UCSD-AML1 (cell line): ENCODE measurements at regions not wholly inside any gene's neighbourhood (a gene's known extent, or its start where the extent isn't known, plus 50 kb on each side); places are given as distances from the start of the nearest gene placed in this dataset.

Experiments
- DNase-seq: peaks from one replicate; lab custom pipeline; 2025; ENCODE audit not compliant: unreplicated experiment; lab: John Stamatoyannopoulos, UW

DNA sequence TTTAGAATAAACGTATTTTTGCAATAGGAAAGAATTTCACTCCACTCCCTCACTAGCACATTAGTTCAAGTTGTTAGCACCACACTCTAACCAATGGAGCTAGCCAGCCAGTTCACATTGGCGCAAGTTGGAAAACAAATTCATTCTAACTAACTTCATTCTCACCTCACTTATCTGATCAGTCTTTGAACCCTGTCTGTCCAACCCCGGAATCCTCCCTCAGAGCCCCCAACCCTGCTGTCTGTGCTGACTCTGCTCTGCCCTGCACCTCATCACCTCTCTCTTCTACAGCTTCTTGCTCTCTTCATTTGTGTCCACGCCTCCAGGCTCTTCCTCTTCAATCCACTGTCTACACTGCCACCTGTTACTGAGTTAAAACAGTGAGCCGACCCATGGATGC, 356.5 kb downstream of the IRS1 start:
- DNase-seq, result no peak

DNA sequence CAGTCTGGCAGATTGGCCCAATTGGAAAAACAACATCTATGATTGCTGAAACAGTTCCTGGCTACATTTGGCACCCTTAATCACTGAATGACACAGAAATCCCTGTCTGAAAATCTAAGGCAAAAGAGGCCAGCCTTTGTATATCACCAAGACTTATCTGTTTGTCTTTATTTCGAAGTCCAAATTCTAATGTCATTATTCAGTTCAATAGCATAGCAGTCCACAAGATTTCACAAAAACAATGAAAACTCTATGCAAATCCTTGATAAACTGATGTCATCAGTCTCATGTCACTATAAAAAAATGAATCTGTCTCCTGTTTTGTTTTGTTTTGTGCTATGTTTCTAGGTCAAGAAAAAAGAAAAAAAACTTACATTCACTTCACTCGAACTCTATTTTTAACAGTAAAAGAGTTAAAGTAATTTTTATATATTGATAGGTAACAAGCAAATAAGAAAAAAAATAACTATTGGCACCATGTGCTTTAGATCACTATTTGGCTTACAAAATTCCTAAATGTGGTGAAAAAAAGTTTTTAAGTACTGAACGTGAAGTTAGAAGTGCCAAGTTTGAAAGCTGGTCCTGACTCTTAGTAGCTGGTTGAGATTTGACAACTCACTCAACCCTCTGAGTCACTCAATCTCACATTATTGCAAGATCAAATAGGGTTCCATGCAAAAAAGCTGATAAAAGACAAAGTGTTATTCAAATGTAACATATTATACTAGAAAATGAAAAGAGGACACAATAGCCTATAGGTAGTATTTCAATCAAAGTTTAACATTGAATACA, 359.3 kb downstream of the IRS1 start:
- DNase-seq, result no peak

DNA sequence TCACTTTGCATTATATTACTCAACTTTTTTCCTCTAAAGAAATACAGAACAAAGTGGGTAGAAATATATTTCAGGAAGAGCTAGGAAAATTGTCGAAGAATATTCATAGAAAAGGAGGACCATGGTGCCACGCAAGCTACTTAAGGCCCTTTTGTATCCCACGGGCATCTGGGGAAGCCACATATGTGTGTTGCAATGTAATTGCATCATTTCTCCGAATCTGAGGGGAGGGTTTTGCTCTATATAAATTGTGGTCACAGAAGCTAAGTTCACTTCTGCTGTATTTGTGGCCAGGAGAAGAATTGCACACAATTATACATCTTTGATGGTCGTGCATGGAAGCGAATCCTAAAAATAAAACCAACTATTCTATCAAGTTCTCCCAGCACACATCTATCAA, 360.3 kb downstream of the IRS1 start:
- no peak for DNase-seq

GRCh38 chr2:226435146-226435545, 364.5 kb downstream of the IRS1 start:
- DNase-seq, result no peak

GRCh38 chr2:226434702-226435101, 364.9 kb downstream of the IRS1 start:
- DNase-seq, result no peak

DNA sequence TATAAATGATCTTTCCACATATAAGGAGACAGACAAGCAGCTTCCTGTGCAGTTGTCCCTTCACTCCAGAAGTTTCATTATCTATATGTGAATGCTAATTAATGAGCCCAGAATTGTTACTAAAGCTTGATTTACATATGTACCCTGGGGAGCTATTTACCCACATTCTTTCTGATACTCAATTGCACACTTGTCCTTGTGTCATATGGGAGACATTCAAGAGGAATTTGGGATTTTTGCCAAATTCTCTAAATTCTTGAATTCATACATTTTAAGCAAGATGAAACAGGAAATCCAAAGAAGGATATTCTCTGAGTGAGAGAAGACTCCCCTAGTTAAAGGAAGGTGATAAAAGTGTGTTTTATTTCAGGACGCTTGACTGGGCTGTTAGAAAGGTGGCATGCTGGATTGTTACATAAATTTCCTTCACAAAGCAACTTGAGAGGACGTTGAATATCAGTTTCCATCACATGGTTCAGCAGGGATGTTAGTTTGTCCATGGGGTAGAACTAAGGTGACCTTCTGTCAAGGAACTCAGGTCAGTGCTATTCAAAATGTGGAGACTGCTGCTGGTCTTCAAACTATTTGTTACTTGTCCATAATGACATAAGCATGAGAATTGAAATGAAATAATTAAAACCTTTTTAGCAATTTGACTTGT, 368.2 kb downstream of the IRS1 start:
- DNase-seq, result no peak

GRCh38 chr2:226429476-226429875, 370.1 kb downstream of the IRS1 start:
- DNase-seq, result no peak

GRCh38 chr2:226427538-226428307, 371.9 kb downstream of the IRS1 start:
- DNase-seq, result no peak

- no peak for DNase-seq
Measured at GRCh38 chr2:226426292-226426736, 373.3 kb downstream of the IRS1 start.

DNA sequence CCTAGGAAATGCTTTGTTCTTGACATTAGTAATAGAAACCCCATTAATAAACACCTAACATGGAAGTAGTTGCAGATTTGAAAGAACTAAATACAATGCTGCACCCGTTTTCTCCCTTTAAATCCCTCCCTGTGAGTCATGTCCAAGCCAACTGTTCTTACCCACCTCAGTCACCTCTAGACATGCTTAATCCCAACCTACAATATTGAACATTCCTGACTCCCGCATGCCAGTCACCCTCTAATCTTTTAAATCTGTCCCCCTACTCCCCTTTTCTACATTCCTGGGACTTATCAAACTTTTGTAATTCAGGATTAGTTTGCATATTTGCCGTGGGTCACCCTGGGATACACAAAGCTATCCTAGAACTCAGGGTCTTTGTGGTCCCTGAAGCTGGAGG, 374.6 kb downstream of the IRS1 start:
- no peak for DNase-seq

GRCh38 chr2:226423498-226423960, 376.1 kb downstream of the IRS1 start:
- peak; percentile 14 for DNase-seq

- DNase-seq, result no peak
Measured at GRCh38 chr2:226420646-226421045, 379.0 kb downstream of the IRS1 start.

GRCh38 chr2:226418521-226418920, 381.1 kb downstream of the IRS1 start:
- DNase-seq, result no peak

DNA sequence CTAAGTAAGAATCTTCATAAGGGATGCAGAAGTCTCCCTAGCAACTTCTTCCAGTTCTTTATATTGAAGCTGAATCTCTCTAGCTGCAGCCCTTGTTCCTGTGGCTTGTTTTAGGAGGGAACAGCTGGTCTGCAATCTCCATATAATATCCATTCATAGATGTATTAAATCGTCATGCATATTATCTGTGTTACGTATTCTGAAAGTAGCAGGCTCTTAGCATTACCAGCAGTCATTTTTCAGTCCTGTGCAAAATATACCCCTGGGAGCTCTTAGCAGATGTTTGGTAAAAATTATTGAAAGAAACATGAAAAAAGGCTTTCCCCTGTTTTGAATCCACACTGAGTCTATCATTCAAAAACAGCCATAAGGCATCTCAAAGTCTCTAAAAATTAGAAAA, 385.3 kb downstream of the IRS1 start:
- DNase-seq, result no peak

DNA sequence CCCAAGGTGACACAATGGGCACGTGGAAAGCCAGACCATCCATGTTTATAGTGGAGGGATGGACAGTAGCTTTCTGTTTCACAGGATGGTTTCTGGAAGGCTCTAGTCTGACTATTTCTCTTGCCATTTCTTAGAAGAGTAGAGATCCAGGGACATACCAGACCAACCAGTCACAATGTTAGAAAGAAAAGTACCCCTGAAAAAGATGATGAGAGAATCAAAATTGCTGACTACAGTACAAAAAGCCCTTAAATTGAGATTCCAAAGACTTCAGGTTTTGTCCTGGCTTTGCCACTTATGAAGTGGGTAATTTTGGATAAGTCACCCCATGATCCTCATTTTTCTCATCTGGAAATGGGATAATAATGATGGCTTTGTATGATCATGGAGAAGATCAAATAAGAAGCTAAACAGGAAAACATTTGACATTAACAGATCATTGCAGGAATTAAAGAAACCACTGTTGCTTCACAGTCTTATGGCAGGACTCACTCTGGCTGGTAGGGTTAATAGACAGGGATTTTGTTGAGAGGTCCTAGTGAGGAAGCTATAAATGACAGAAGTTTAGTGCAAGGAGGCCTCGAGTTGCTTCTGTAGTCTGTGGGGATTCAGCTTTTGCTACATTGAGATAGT, 386.0 kb downstream of the IRS1 start:
- DNase-seq, result no peak

- DNase-seq, result no peak
Measured at GRCh38 chr2:226411727-226412360, 387.8 kb downstream of the IRS1 start.

DNA sequence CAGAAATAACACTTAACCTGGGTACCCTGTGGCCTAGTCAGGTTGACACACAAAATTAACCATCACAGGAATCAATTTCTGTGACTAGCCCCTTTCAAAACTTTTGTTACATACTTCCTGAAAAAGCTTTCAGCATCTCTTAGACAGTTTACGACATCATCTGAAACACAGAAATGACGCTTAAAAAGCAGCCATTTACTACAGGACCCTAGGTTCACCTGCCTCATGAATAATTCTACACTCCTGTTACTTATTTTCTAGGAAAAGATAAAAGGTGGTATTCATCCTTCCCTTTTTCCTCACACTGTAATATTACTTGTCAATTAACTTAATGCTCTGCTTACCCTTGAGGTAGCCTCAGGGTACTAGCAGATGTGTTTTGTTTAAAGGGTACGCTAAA, 388.4 kb downstream of the IRS1 start:
- no peak for DNase-seq

GRCh38 chr2:226410247-226410835, 389.3 kb downstream of the IRS1 start:
- no peak for DNase-seq

DNA sequence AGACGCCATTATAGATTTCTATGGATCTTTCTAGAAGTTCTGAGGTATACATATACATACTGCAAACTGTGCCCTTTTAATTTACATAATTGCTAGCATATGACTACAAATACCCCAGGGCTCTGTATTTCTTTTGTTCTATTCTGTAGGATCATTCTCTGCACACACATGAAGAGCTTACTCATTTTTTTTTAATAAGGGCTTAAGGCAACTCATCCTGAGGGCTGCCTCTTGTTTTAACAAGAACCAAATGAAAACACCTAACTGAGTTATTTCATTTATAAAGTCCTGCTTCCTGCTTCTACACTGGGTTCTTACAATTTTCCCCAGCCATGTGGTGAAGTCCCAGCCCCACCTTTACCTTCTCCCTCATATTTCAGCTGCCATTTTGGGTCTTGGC, 390.5 kb downstream of the IRS1 start:
- no peak for DNase-seq

GRCh38 chr2:226408141-226408540, 391.5 kb downstream of the IRS1 start:
- DNase-seq, result no peak
